ENCODE measurements at regions not wholly inside any gene's neighbourhood (a gene's known extent, or its start where the extent isn't known, plus 50 kb on each side); places are given as distances from the start of the nearest gene placed in this dataset.

DNA sequence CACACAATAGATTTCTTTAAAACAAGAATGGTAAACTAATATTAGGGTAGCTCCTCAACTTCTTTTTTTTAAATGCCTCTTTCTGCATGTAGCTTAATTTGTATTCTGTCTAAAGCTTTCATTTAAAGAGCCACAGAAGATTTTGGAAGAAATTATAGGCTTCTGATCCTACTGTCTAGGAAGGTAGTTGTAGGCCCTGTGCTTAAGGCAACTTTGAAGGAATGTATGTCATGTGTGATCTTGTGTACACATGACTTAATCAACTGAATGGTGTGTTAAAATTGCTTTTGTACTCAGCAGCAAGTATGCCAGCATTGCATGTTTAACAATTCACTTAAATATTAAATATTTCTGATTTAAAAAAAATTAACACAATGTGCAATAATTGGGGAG, 51.5 kb upstream of the LYPD6 start:
- Histone ChIP-seq H3K9ac (replicated peaks in 1 of 4; ENCODE audit: extremely low read depth in 1 of 4, low read depth in 3 of 4, low read length in 3 of 4) (no peak overlapping the region), H4K5ac (ENCODE audit: insufficient read length, low read depth, low read length) (no peak overlapping the region), H3K14ac (ENCODE audit: insufficient read length) (no peak overlapping the region), H4K91ac (replicated peaks; ENCODE audit: insufficient read length, low read length) (no peak overlapping the region), H4K8ac (ENCODE audit: extremely low read depth, insufficient read depth, low read length) (no peak overlapping the region), H3K36me3 (ENCODE audit: control insufficient read depth in 2 of 4, insufficient read depth in 4 of 4, low read length in 3 of 4) (no peaks in the 10 kb centered on the region), H2AK5ac (ENCODE audit: low read depth, low read length) (no peak overlapping the region), H2BK12ac (ENCODE audit: low read depth, low read length) (no peak overlapping the region), H3K4ac (replicated peaks; ENCODE audit: insufficient read length, low read depth, low read length) (no peak overlapping the region), H3K9me3 (ENCODE audit: insufficient read depth in 2 of 2, low read depth in 1 of 2, low read length in 1 of 2) (no peaks in the 10 kb centered on the region), H3K79me2 (ENCODE audit: control insufficient read depth in 1 of 2, insufficient read depth in 2 of 2, low read length in 2 of 2) (no peaks in the 10 kb centered on the region), H3K56ac (replicated peaks; ENCODE audit: insufficient read length, low read depth, low read length) (no peak overlapping the region), H4K20me1 (replicated peaks in 1 of 2; ENCODE audit: control insufficient read depth in 1 of 2, insufficient read depth in 2 of 2, low read length in 2 of 2) (no peaks in the 10 kb centered on the region), H2AFZ (ENCODE audit: low read length) (no peak overlapping the region), H3K4me1 (replicated peaks in 1 of 4; ENCODE audit: control insufficient read depth in 3 of 4, insufficient read depth in 4 of 4, low read length in 3 of 4) (no peaks in the 10 kb centered on the region), H2BK20ac (ENCODE audit: low read length) (no peak overlapping the region), H3K27ac (ENCODE audit: low read depth, low read length) (no peak overlapping the region), H2BK120ac (replicated peaks; ENCODE audit: low read depth, low read length) (no peak overlapping the region), H3K18ac (ENCODE audit: extremely low read depth, low read length) (no peak overlapping the region), H3K23me2 (ENCODE audit: low read depth, low read length) (no peaks in the 10 kb centered on the region), H3K4me2 (ENCODE audit: insufficient read depth in 1 of 2, low read depth in 2 of 2, low read length in 2 of 2) (no peak overlapping the region), H2BK5ac (ENCODE audit: low read depth, low read length) (no peak overlapping the region), H3K79me1 (ENCODE audit: low read depth, low read length) (no peaks in the 10 kb centered on the region), H2BK15ac (ENCODE audit: low read length) (no peak overlapping the region), H3K23ac (ENCODE audit: insufficient read length) (no peak overlapping the region), H3K4me3 (ENCODE audit: extremely low read depth in 1 of 4, insufficient read depth in 2 of 4, low read depth in 3 of 4, low read length in 4 of 4) (no peak overlapping the region), H3K27me3 (replicated peaks in 1 of 4; ENCODE audit: control insufficient read depth in 3 of 4, extremely low read depth in 1 of 4, insufficient read depth in 3 of 4, low read length in 3 of 4) (no peaks in the 10 kb centered on the region)
- FAIRE-seq: no peak
- ChIA-PET CTCF (ENCODE audit: partially characterized antibody) (no interaction called here), POLR2A (ENCODE audit: partially characterized antibody) (no interaction called here)
- DNase-seq (ENCODE audit: low read depth in 1 of 2, low spot score in 2 of 2): no peak
- TF ChIP-seq SAP30 (IDR thresholded peaks at IDR 0.05; ENCODE audit: insufficient read depth, insufficient replicate concordance, low read length) (no peak), RBBP5 (IDR thresholded peaks at IDR 0.05; ENCODE audit: borderline replicate concordance, low read depth, low read length) (no peak), GTF2F1 (IDR thresholded peaks at IDR 0.05; ENCODE audit: borderline replicate concordance, low read depth, low read length) (no peak), SIN3A (conservative IDR thresholded peaks at IDR 0.05 in 1 of 2, IDR thresholded peaks at IDR 0.05 in 1 of 2; ENCODE audit: low read depth in 1 of 2, low read length in 2 of 2) (no peak), CBX5 (IDR thresholded peaks at IDR 0.05; ENCODE audit: low read depth, low read length) (no peak), JUN (IDR thresholded peaks at IDR 0.05; ENCODE audit: low read depth, low read length) (no peak), CTBP2 (IDR thresholded peaks at IDR 0.05; ENCODE audit: borderline replicate concordance, insufficient read depth, insufficient read length, low read length) (no peak), BACH1 (IDR thresholded peaks at IDR 0.05; ENCODE audit: low read length) (no peak), HDAC6 (IDR thresholded peaks at IDR 0.05; ENCODE audit: low read depth, low read length) (no peak), RXRA (IDR thresholded peaks at IDR 0.05; ENCODE audit: insufficient read depth, low read depth, low read length) (no peak), JUND (IDR thresholded peaks at IDR 0.05; ENCODE audit: low read length) (no peak)
- TF ChIP-seq, protein P1, sequence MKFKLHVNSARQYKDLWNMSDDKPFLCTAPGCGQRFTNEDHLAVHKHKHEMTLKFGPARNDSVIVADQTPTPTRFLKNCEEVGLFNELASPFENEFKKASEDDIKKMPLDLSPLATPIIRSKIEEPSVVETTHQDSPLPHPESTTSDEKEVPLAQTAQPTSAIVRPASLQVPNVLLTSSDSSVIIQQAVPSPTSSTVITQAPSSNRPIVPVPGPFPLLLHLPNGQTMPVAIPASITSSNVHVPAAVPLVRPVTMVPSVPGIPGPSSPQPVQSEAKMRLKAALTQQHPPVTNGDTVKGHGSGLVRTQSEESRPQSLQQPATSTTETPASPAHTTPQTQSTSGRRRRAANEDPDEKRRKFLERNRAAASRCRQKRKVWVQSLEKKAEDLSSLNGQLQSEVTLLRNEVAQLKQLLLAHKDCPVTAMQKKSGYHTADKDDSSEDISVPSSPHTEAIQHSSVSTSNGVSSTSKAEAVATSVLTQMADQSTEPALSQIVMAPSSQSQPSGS (IDR thresholded peaks at IDR 0.05; ENCODE audit: low read length): no peak
- TF ChIP-seq, protein P2, sequence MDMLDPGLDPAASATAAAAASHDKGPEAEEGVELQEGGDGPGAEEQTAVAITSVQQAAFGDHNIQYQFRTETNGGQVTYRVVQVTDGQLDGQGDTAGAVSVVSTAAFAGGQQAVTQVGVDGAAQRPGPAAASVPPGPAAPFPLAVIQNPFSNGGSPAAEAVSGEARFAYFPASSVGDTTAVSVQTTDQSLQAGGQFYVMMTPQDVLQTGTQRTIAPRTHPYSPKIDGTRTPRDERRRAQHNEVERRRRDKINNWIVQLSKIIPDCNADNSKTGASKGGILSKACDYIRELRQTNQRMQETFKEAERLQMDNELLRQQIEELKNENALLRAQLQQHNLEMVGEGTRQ (IDR thresholded peaks at IDR 0.05; ENCODE audit: low read length): no peak
